ENCODE measurements at regions not wholly inside any gene's neighbourhood (a gene's known extent, or its start where the extent isn't known, plus 50 kb on each side); places are given as distances from the start of the nearest gene placed in this dataset.

GRCh38 chr16:9316615-9317014 lies 225.2 kb downstream of the HAPSTR1 start:
- Mint-ChIP-seq H3K9me3 (peaks cover 26% of the 10 kb centered on the region), H3K4me3 (no peak overlapping the region), H3K4me1 (ENCODE audit: low read depth) (no peaks in the 10 kb centered on the region), H3K27me3 (ENCODE audit: low read depth) (no peaks in the 10 kb centered on the region), H3K36me3 (ENCODE audit: insufficient read depth) (no peaks in the 10 kb centered on the region)
- DNase-seq, result no peak
- ATAC-seq, result no peak

- DNase-seq, result no peak
- no peaks in the 10 kb centered on the region for H3K4me1 Mint-ChIP-seq (ENCODE audit: low read depth)
- H3K4me3 Mint-ChIP-seq, result no peak overlapping the region
- peaks cover 24% of the 10 kb centered on the region for H3K9me3 Mint-ChIP-seq
- no peaks in the 10 kb centered on the region for H3K27me3 Mint-ChIP-seq (ENCODE audit: low read depth)
- no peak for ATAC-seq
- H3K36me3 Mint-ChIP-seq (ENCODE audit: insufficient read depth), result no peaks in the 10 kb centered on the region
Observed at GRCh38 chr16:9318764-9319163, 227.3 kb downstream of the HAPSTR1 start.

- Mint-ChIP-seq H3K4me1 (ENCODE audit: low read depth) (no peaks in the 10 kb centered on the region), H3K36me3 (ENCODE audit: insufficient read depth) (no peaks in the 10 kb centered on the region), H3K9me3 (peaks cover 23% of the 10 kb centered on the region), H3K4me3 (no peak overlapping the region), H3K27me3 (ENCODE audit: low read depth) (no peaks in the 10 kb centered on the region)
- ATAC-seq (no peak), DNase-seq (no peak)
Observed at GRCh38 chr16:9322769-9323168, 231.3 kb downstream of the HAPSTR1 start.

- H3K9me3 Mint-ChIP-seq, result peaks cover 23% of the 10 kb centered on the region
- H3K4me1 Mint-ChIP-seq (ENCODE audit: low read depth), result no peaks in the 10 kb centered on the region
- H3K27me3 Mint-ChIP-seq (ENCODE audit: low read depth), result no peaks in the 10 kb centered on the region
- DNase-seq (no peak), ATAC-seq (no peak)
- H3K4me3 Mint-ChIP-seq, result no peak overlapping the region
- H3K36me3 Mint-ChIP-seq (ENCODE audit: insufficient read depth), result no peaks in the 10 kb centered on the region
Observed at GRCh38 chr16:9323170-9323569, 231.7 kb downstream of the HAPSTR1 start.

- ATAC-seq (no peak), DNase-seq (no peak)
- H3K4me1 Mint-ChIP-seq (ENCODE audit: low read depth), result no peaks in the 10 kb centered on the region
- H3K9me3 Mint-ChIP-seq, result peaks cover 9% of the 10 kb centered on the region
- no peaks in the 10 kb centered on the region for H3K36me3 Mint-ChIP-seq (ENCODE audit: insufficient read depth)
- H3K27me3 Mint-ChIP-seq (ENCODE audit: low read depth), result no peaks in the 10 kb centered on the region
- no peak overlapping the region for H3K4me3 Mint-ChIP-seq
Observed at GRCh38 chr16:9327253-9327652, 235.8 kb downstream of the HAPSTR1 start.

GRCh38 chr16:9328411-9328810 lies 237.0 kb downstream of the HAPSTR1 start:
- Mint-ChIP-seq H3K9me3 (peaks cover 9% of the 10 kb centered on the region), H3K4me1 (ENCODE audit: low read depth) (no peaks in the 10 kb centered on the region), H3K36me3 (ENCODE audit: insufficient read depth) (no peaks in the 10 kb centered on the region), H3K27me3 (ENCODE audit: low read depth) (no peaks in the 10 kb centered on the region), H3K4me3 (no peak overlapping the region)
- DNase-seq, result no peak
- no peak for ATAC-seq

- peaks cover 9% of the 10 kb centered on the region for H3K9me3 Mint-ChIP-seq
- ATAC-seq, result no peak
- no peak overlapping the region for H3K4me3 Mint-ChIP-seq
Observed at GRCh38 chr16:9330095-9330494, 238.7 kb downstream of the HAPSTR1 start.

GRCh38 chr16:9331503-9331902 lies 240.1 kb downstream of the HAPSTR1 start:
- H3K27me3 Mint-ChIP-seq (ENCODE audit: low read depth), result no peaks in the 10 kb centered on the region
- DNase-seq, result no peak
- ATAC-seq, result no peak
- peaks cover 7% of the 10 kb centered on the region for H3K9me3 Mint-ChIP-seq
- H3K4me3 Mint-ChIP-seq, result no peak overlapping the region
- no peaks in the 10 kb centered on the region for H3K4me1 Mint-ChIP-seq (ENCODE audit: low read depth)
- no peaks in the 10 kb centered on the region for H3K36me3 Mint-ChIP-seq (ENCODE audit: insufficient read depth)

More at GRCh38 chr16:9330095-9330494, 238.7 kb downstream of the HAPSTR1 start:
- DNase-seq, result no peak
- H3K27me3 Mint-ChIP-seq (ENCODE audit: low read depth), result no peaks in the 10 kb centered on the region
- no peaks in the 10 kb centered on the region for H3K4me1 Mint-ChIP-seq (ENCODE audit: low read depth)
- no peaks in the 10 kb centered on the region for H3K36me3 Mint-ChIP-seq (ENCODE audit: insufficient read depth)

- DNase-seq (no peak), ATAC-seq (no peak)
- H3K36me3 Mint-ChIP-seq (ENCODE audit: insufficient read depth), result no peaks in the 10 kb centered on the region
- no peaks in the 10 kb centered on the region for H3K27me3 Mint-ChIP-seq (ENCODE audit: low read depth)
- no peak overlapping the region for H3K4me3 Mint-ChIP-seq
- H3K4me1 Mint-ChIP-seq (ENCODE audit: low read depth), result no peaks in the 10 kb centered on the region
- no peaks in the 10 kb centered on the region for H3K9me3 Mint-ChIP-seq
Observed at GRCh38 chr16:9332574-9333148, 241.2 kb downstream of the HAPSTR1 start.

GRCh38 chr16:9333469-9333868 lies 242.0 kb downstream of the HAPSTR1 start:
- Mint-ChIP-seq H3K36me3 (ENCODE audit: insufficient read depth) (no peaks in the 10 kb centered on the region), H3K27me3 (ENCODE audit: low read depth) (no peaks in the 10 kb centered on the region), H3K4me1 (ENCODE audit: low read depth) (no peaks in the 10 kb centered on the region), H3K4me3 (no peak overlapping the region), H3K9me3 (no peaks in the 10 kb centered on the region)
- ATAC-seq (no peak), DNase-seq (no peak)

GRCh38 chr16:9334103-9334502 lies 242.7 kb downstream of the HAPSTR1 start:
- Mint-ChIP-seq H3K4me1 (ENCODE audit: low read depth) (no peaks in the 10 kb centered on the region), H3K9me3 (no peaks in the 10 kb centered on the region), H3K36me3 (ENCODE audit: insufficient read depth) (no peaks in the 10 kb centered on the region), H3K27me3 (ENCODE audit: low read depth) (no peaks in the 10 kb centered on the region), H3K4me3 (no peak overlapping the region)
- ATAC-seq, result no peak
- DNase-seq, result no peak

GRCh38 chr16:9337308-9338032 lies 246.0 kb downstream of the HAPSTR1 start:
- Mint-ChIP-seq H3K4me3 (no peak overlapping the region), H3K9me3 (no peaks in the 10 kb centered on the region)
- ATAC-seq, result no peak

GRCh38 chr16:9338068-9338467 lies 246.6 kb downstream of the HAPSTR1 start:
- H3K9me3 Mint-ChIP-seq, result no peaks in the 10 kb centered on the region

More at GRCh38 chr16:9337308-9338032, 246.0 kb downstream of the HAPSTR1 start:
- DNase-seq, result no peak
- Mint-ChIP-seq H3K4me1 (ENCODE audit: low read depth) (no peaks in the 10 kb centered on the region), H3K36me3 (ENCODE audit: insufficient read depth) (no peaks in the 10 kb centered on the region), H3K27me3 (ENCODE audit: low read depth) (no peaks in the 10 kb centered on the region)

GRCh38 chr16:9338510-9338909 lies 247.1 kb downstream of the HAPSTR1 start:
- H3K9me3 Mint-ChIP-seq, result no peaks in the 10 kb centered on the region
- no peaks in the 10 kb centered on the region for H3K36me3 Mint-ChIP-seq (ENCODE audit: insufficient read depth)

More at GRCh38 chr16:9338068-9338467, 246.6 kb downstream of the HAPSTR1 start:
- ATAC-seq (no peak), DNase-seq (no peak)
- Mint-ChIP-seq H3K27me3 (ENCODE audit: low read depth) (peaks cover 2% of the 10 kb centered on the region), H3K4me3 (no peak overlapping the region), H3K36me3 (ENCODE audit: insufficient read depth) (no peaks in the 10 kb centered on the region), H3K4me1 (ENCODE audit: low read depth) (no peaks in the 10 kb centered on the region)

GRCh38 chr16:9340526-9341256 lies 249.2 kb downstream of the HAPSTR1 start:
- no peak for ATAC-seq
- Mint-ChIP-seq H3K9me3 (no peaks in the 10 kb centered on the region), H3K36me3 (ENCODE audit: insufficient read depth) (no peaks in the 10 kb centered on the region), H3K27me3 (ENCODE audit: low read depth) (peaks cover 2% of the 10 kb centered on the region), H3K4me3 (no peak overlapping the region), H3K4me1 (ENCODE audit: low read depth) (no peaks in the 10 kb centered on the region)
- DNase-seq, result no peak

More at GRCh38 chr16:9338510-9338909, 247.1 kb downstream of the HAPSTR1 start:
- no peaks in the 10 kb centered on the region for H3K4me1 Mint-ChIP-seq (ENCODE audit: low read depth)
- peaks cover 2% of the 10 kb centered on the region for H3K27me3 Mint-ChIP-seq (ENCODE audit: low read depth)
- DNase-seq (no peak), ATAC-seq (no peak)
- H3K4me3 Mint-ChIP-seq, result no peak overlapping the region

Data from activated T-cell treated with anti-CD3 and anti-CD28 coated beads, Interleukin-2, amount 50 U/mL, for 4 hours (primary cell).